ENCODE measurements at regions not wholly inside any gene's neighbourhood (a gene's known extent, or its start where the extent isn't known, plus 50 kb on each side); places are given as distances from the start of the nearest gene placed in this dataset.
A peak's percentile ranks its signal among the peaks of the same experiment; 100 is the strongest.

DNA sequence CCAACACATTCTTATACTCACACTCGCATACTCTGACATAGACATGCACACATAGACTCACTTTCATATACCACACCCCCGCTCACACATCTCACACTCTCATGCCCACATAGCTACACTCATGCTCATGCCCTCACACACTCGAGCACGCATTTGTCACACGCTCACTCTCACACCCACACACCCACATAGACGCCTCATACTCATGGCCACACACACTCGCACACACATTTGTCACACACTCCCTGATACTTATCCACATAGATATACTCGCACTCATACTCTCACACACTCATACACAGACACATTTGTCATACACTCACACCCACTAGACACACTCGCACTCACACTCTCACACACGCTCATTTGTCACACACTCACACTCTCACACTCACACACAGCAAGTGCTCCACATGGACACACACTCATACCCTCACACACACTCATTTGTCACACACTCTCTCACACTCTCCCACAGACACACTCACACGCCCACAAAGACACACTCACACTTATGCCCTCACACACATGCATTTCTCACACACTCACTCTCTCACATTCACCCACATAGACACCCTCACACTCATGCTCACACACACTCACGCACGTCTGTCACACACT is 50.9 kb downstream of the TNP1 start:
- no peak overlapping the region for H3K27ac ChIP-seq (ENCODE audit: insufficient read depth in 1 of 2, low read depth in 1 of 2, low read length in 2 of 2, poor library complexity in 1 of 2, severe bottlenecking in 2 of 2)
- no peak overlapping the region for H3K4me3 ChIP-seq (ENCODE audit: control insufficient read depth in 1 of 7, extremely low read depth in 1 of 7, insufficient read depth in 4 of 7, low read depth in 2 of 7, low read length in 6 of 7)
- ChIA-PET POLR2A (no interaction called here), CTCF (no interaction called here)
- DNase-seq: no peak
- H3K9me3 ChIP-seq (ENCODE audit: control extremely low read depth in 1 of 5, control insufficient read depth in 4 of 5, insufficient read depth in 2 of 5, low read depth in 1 of 5, low read length in 4 of 5): peaks cover 0 to 3% (median 0%) of the 10 kb centered on the region in 5 experiments
- H3K4me1 ChIP-seq (ENCODE audit: control extremely low read depth in 1 of 4, control insufficient read depth in 4 of 4, insufficient read depth in 4 of 4, low read length in 3 of 4): no peaks in the 10 kb centered on the region
- WGBS (ENCODE audit: insufficient coverage): 90% methylated on average over 11 of the region's 13 CpGs
- peaks cover 0 to under 1% (median 0%) of the 10 kb centered on the region in 5 experiments for H3K27me3 ChIP-seq (replicated peaks in 2 of 5; ENCODE audit: control insufficient read depth in 4 of 5, insufficient read depth in 5 of 5, low read length in 4 of 5)
- no peaks in the 10 kb centered on the region for H3K36me3 ChIP-seq (ENCODE audit: control insufficient read depth in 4 of 4, insufficient read depth in 4 of 4, low read length in 3 of 4)

DNA sequence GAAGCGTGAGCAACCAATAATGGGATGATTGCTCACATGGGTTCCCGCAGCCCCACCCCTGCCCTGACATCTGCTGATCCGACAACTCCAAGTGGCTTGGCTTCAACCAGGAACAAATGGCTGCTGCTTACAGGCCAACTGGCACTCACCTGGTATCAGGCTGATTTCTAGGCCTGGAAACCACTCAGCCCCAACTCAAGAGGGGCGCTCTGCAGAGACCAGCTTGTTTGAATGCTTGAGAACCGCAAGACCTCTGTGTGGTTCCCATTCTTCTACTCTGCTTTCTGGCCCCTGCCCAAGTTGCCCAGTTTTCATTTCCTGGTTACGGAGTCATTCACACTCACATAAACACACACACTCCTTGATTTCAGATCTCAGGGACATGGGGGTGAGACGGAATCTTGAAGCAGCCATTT is 52.0 kb downstream of the TNP1 start:
- H3K27me3 ChIP-seq (replicated peaks in 2 of 5; ENCODE audit: control insufficient read depth in 4 of 5, insufficient read depth in 5 of 5, low read length in 4 of 5): no peaks in the 10 kb centered on the region
- H3K36me3 ChIP-seq (ENCODE audit: control insufficient read depth in 4 of 4, insufficient read depth in 4 of 4, low read length in 3 of 4): no peaks in the 10 kb centered on the region
- POLR2A ChIA-PET: no interaction called here
- no peak overlapping the region for H3K4me3 ChIP-seq (ENCODE audit: control insufficient read depth in 1 of 7, extremely low read depth in 1 of 7, insufficient read depth in 4 of 7, low read depth in 2 of 7, low read length in 6 of 7)
- H3K27ac ChIP-seq (ENCODE audit: insufficient read depth in 1 of 2, low read depth in 1 of 2, low read length in 2 of 2, poor library complexity in 1 of 2, severe bottlenecking in 2 of 2): no peak overlapping the region
- CTCF ChIA-PET: no interaction called here
- DNase-seq: peak in 2 of 3 donors; percentile 39 to 55
- WGBS (ENCODE audit: insufficient coverage): 76% methylated on average over 6 of the region's 7 CpGs
- H3K4me1 ChIP-seq (ENCODE audit: control extremely low read depth in 1 of 4, control insufficient read depth in 4 of 4, insufficient read depth in 4 of 4, low read length in 3 of 4): no peaks in the 10 kb centered on the region
- no peaks in the 10 kb centered on the region for H3K9me3 ChIP-seq (ENCODE audit: control extremely low read depth in 1 of 5, control insufficient read depth in 4 of 5, insufficient read depth in 2 of 5, low read depth in 1 of 5, low read length in 4 of 5)

DNA sequence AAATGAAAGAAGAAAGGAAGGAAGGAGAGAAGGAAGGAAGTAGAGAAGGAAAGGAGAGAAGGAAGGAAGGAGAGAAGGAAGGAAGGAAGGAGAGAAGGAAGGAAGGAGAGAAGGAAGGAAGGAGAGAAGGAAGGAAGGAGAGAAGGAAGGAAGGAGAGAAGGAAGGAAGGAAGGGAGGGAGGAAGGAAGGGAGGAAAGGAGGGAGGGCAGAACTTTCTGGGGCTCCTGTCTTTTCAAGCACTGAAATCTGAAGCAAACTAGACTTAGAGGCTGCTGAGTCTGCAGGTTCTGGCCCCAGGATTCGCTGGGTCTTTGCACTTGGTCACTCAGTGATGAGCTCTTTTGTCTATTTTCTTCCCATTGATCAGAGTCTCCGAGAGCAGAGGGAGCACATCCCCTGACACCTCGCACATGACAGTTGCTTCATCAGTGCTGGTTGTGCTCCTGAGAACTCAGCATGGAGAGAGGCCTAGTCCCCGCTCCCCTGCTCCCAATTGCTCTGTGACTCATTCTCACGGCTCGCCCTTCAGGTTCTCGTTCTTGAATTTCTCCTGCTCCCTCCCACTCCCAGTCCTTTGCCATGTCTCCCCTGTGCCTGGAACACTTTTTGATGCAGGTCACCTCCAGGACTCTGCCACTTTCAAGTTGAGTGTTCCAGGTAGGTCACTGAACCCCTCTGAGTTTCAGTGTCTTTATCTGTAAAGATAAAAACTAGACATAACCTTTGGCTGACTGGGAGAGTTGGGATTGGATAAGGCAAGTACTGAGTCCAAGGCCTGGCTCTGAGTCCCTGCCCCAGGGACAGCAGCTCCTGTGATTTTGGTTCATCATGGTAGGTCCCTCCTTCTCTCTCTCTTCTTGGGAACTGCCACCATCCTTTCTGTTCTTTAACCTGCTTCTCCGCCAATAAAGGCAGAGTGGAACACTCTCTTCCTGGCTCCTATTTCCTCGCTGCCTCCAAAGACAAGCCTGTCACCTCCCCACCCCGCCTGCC is 55.2 kb downstream of the TNP1 start:
- WGBS (ENCODE audit: insufficient coverage): 84% methylated on average over 7 of the region's 10 CpGs
- DNase-seq: no peak
- ChIA-PET CTCF (no interaction called here), POLR2A (no interaction called here)
- Histone ChIP-seq H3K36me3 (ENCODE audit: control insufficient read depth in 4 of 4, insufficient read depth in 4 of 4, low read length in 3 of 4) (no peaks in the 10 kb centered on the region), H3K4me3 (ENCODE audit: control insufficient read depth in 1 of 7, extremely low read depth in 1 of 7, insufficient read depth in 4 of 7, low read depth in 2 of 7, low read length in 6 of 7) (no peak overlapping the region), H3K4me1 (ENCODE audit: control extremely low read depth in 1 of 4, control insufficient read depth in 4 of 4, insufficient read depth in 4 of 4, low read length in 3 of 4) (peaks cover 0 to 6% (median 3%) of the 10 kb centered on the region in 4 experiments), H3K27ac (ENCODE audit: insufficient read depth in 1 of 2, low read depth in 1 of 2, low read length in 2 of 2, poor library complexity in 1 of 2, severe bottlenecking in 2 of 2) (no peak overlapping the region), H3K9me3 (ENCODE audit: control extremely low read depth in 1 of 5, control insufficient read depth in 4 of 5, insufficient read depth in 2 of 5, low read depth in 1 of 5, low read length in 4 of 5) (no peaks in the 10 kb centered on the region), H3K27me3 (replicated peaks in 2 of 5; ENCODE audit: control insufficient read depth in 4 of 5, insufficient read depth in 5 of 5, low read length in 4 of 5) (no peaks in the 10 kb centered on the region)

DNA sequence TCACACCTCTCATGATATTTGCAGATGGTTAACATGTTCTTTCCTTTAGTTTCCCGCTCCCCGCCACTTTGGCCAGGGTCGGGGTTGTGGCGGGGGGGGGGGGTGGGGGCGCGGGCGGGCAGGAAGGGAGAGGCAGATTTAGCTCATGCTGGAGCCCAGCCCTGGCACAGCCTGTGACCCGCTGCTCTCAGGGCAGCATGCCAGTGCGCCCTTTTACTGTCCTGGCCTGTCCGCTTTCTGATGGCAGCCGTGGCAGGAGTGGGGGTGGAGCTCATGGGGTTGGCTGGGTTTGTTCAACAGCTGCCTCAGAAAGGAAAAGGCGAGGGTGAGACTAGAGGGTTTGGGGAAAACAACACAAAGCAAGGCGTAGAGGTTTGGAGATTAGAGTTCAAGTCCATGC is 56.1 kb downstream of the TNP1 start:
- H3K4me3 ChIP-seq (ENCODE audit: control insufficient read depth in 1 of 7, extremely low read depth in 1 of 7, insufficient read depth in 4 of 7, low read depth in 2 of 7, low read length in 6 of 7): no peak overlapping the region
- ChIA-PET CTCF (no interaction called here), POLR2A (no interaction called here)
- H3K36me3 ChIP-seq (ENCODE audit: control insufficient read depth in 4 of 4, insufficient read depth in 4 of 4, low read length in 3 of 4): no peaks in the 10 kb centered on the region
- H3K9me3 ChIP-seq (ENCODE audit: control extremely low read depth in 1 of 5, control insufficient read depth in 4 of 5, insufficient read depth in 2 of 5, low read depth in 1 of 5, low read length in 4 of 5): no peaks in the 10 kb centered on the region
- H3K27me3 ChIP-seq (replicated peaks in 2 of 5; ENCODE audit: control insufficient read depth in 4 of 5, insufficient read depth in 5 of 5, low read length in 4 of 5): no peaks in the 10 kb centered on the region
- DNase-seq: no peak
- 94% methylated on average over 5 of the region's 13 CpGs for WGBS (ENCODE audit: insufficient coverage)
- H3K27ac ChIP-seq (ENCODE audit: insufficient read depth in 1 of 2, low read depth in 1 of 2, low read length in 2 of 2, poor library complexity in 1 of 2, severe bottlenecking in 2 of 2): no peak overlapping the region
- H3K4me1 ChIP-seq (ENCODE audit: control extremely low read depth in 1 of 4, control insufficient read depth in 4 of 4, insufficient read depth in 4 of 4, low read length in 3 of 4): peaks cover 0 to 6% (median 4%) of the 10 kb centered on the region in 4 experiments

DNA sequence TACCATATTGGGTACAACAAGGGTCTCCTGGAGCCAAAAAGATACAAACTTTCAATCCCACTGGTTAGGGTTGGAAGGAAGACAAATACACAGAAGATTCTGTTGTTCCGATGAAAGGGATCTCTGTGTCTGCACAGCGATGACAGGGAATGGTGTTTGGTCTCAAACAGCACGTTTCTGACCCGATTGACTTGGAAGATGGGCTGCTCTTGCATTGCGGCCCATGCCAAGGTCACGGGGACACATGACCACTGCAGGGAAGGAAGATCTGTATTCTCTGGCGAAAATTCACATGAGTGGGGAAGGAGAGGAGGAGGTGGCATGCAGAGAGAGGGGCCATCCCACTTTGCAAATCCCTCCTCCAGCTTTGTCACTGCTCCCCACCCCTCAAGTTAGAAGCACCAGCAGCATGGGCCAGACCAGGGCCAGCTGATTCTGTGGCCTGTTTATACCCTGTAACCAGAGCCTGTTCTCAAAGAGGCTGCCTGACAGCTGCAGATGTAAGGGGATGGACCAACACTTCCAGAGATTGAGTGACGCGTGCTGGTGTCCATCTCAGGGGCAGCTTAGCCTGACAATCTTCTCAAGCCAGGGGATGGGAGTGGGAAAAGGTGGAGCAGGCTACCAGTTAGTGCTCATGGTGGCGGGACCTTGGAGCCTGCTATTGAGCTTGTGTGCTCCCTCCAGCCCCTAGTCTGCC is 57.2 kb downstream of the TNP1 start:
- ChIA-PET CTCF (no interaction called here), POLR2A (no interaction called here)
- Histone ChIP-seq H3K36me3 (ENCODE audit: control insufficient read depth in 4 of 4, insufficient read depth in 4 of 4, low read length in 3 of 4) (no peaks in the 10 kb centered on the region), H3K9me3 (ENCODE audit: control extremely low read depth in 1 of 5, control insufficient read depth in 4 of 5, insufficient read depth in 2 of 5, low read depth in 1 of 5, low read length in 4 of 5) (no peaks in the 10 kb centered on the region), H3K27me3 (replicated peaks in 2 of 5; ENCODE audit: control insufficient read depth in 4 of 5, insufficient read depth in 5 of 5, low read length in 4 of 5) (no peaks in the 10 kb centered on the region), H3K27ac (ENCODE audit: insufficient read depth in 1 of 2, low read depth in 1 of 2, low read length in 2 of 2, poor library complexity in 1 of 2, severe bottlenecking in 2 of 2) (no peak overlapping the region), H3K4me1 (ENCODE audit: control extremely low read depth in 1 of 4, control insufficient read depth in 4 of 4, insufficient read depth in 4 of 4, low read length in 3 of 4) (peaks cover 0 to 6% (median 4%) of the 10 kb centered on the region in 4 experiments), H3K4me3 (ENCODE audit: control insufficient read depth in 1 of 7, extremely low read depth in 1 of 7, insufficient read depth in 4 of 7, low read depth in 2 of 7, low read length in 6 of 7) (no peak overlapping the region)
- DNase-seq: no peak
- 97% methylated on average over 9 of the region's 10 CpGs for WGBS (ENCODE audit: insufficient coverage)

DNA sequence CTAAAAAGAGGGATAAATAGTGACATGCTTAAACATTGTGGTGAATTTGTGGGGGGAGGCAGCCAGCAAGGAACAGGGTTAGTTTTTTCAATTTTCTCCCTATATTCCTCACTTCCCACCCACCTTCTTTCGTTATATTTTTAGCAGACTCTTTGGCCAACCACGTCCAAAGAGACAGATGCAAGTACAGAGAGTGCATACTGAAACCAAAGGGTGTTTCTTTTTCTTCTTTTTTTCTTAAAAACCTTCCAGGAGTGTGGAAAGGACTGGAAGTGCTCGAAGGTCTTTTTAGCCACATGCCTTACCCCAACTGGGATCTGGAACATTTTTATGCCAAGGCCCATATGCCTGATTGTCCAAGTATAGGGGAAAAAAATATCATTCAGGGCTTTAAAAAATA is 59.0 kb downstream of the TNP1 start:
- Histone ChIP-seq H3K4me1 (ENCODE audit: control extremely low read depth in 1 of 4, control insufficient read depth in 4 of 4, insufficient read depth in 4 of 4, low read length in 3 of 4) (peaks cover 0 to 6% (median 4%) of the 10 kb centered on the region in 4 experiments), H3K4me3 (ENCODE audit: control insufficient read depth in 1 of 7, extremely low read depth in 1 of 7, insufficient read depth in 4 of 7, low read depth in 2 of 7, low read length in 6 of 7) (no peak overlapping the region), H3K9me3 (ENCODE audit: control extremely low read depth in 1 of 5, control insufficient read depth in 4 of 5, insufficient read depth in 2 of 5, low read depth in 1 of 5, low read length in 4 of 5) (no peaks in the 10 kb centered on the region), H3K36me3 (ENCODE audit: control insufficient read depth in 4 of 4, insufficient read depth in 4 of 4, low read length in 3 of 4) (no peaks in the 10 kb centered on the region), H3K27ac (ENCODE audit: insufficient read depth in 1 of 2, low read depth in 1 of 2, low read length in 2 of 2, poor library complexity in 1 of 2, severe bottlenecking in 2 of 2) (no peak overlapping the region), H3K27me3 (replicated peaks in 2 of 5; ENCODE audit: control insufficient read depth in 4 of 5, insufficient read depth in 5 of 5, low read length in 4 of 5) (no peaks in the 10 kb centered on the region)
- CTCF ChIA-PET: interaction anchor here (1.0 kb wide), 1 partner anchor 12 kb away, joined by 4 read pairs; no protein-coding TSS in a partner anchor
- POLR2A ChIA-PET: no interaction called here
- DNase-seq: no peak
- no CpG with 5 or more reads among the region's 3 CpGs for WGBS (ENCODE audit: insufficient coverage)

Data from common myeloid progenitor, CD34-positive (primary cell).